ENCODE measurements at regions not wholly inside any gene's neighbourhood (a gene's known extent, or its start where the extent isn't known, plus 50 kb on each side); places are given as distances from the start of the nearest gene placed in this dataset.

GRCh38 chr9:10793306-10793705 is 180.5 kb upstream of the PTPRD start:
- TF ChIP-seq HOXB13 (CRISPR knock-in tag; IDR thresholded peaks at IDR 0.05; ENCODE audit: low read depth), result no peak
- peak; percentile 7 for FAIRE-seq
- POLR2A ChIA-PET, result no interaction called here

GRCh38 chr9:10804486-10804885 is 191.7 kb upstream of the PTPRD start:
- DNase-seq (ENCODE audit: low read depth in 1 of 2, low spot score in 1 of 2), result no peak
- no peak for ATAC-seq
- H3K4me2 ChIP-seq, result no peak overlapping the region
- H3K4me3 ChIP-seq, result no peak overlapping the region
- CTCF ChIA-PET, result no interaction called here
- TF ChIP-seq E2F6 (IDR thresholded peaks at IDR 0.05; ENCODE audit: borderline replicate concordance, low read depth) (no peak), RFX5 (IDR thresholded peaks at IDR 0.05) (no peak), MAZ (IDR thresholded peaks at IDR 0.05; ENCODE audit: borderline replicate concordance, low read depth, low read length) (no peak), ZC3H11A (IDR thresholded peaks at IDR 0.05) (no peak), REST (IDR thresholded peaks at IDR 0.05) (no peak), PBX3 (IDR thresholded peaks at IDR 0.05) (no peak), ZNF302 (CRISPR knock-in tag; IDR thresholded peaks at IDR 0.05) (no peak), HMGXB4 (CRISPR knock-in tag; IDR thresholded peaks at IDR 0.05; ENCODE audit: borderline replicate concordance) (no peak), JUN (IDR thresholded peaks at IDR 0.05) (no peak), HDAC2 (IDR thresholded peaks at IDR 0.05) (no peak), CHD4 (IDR thresholded peaks at IDR 0.05; ENCODE audit: borderline replicate concordance) (no peak), FOSL2 (IDR thresholded peaks at IDR 0.05) (no peak), FOSL2 (CRISPR knock-in tag; IDR thresholded peaks at IDR 0.05) (no peak)
- WGBS (ENCODE audit: missing lambda C conversion rate), result 2% methylated on average over 2 of the region's 2 CpGs
- POLR2A ChIA-PET, result no interaction called here
- no peaks in the 10 kb centered on the region; the same call in 2 of the 3 replicates for H3K9me3 ChIP-seq
- no peak for FAIRE-seq
- no peak overlapping the region for H3K27ac ChIP-seq
- H3K4me1 ChIP-seq, result no peaks in the 10 kb centered on the region

More at GRCh38 chr9:10793306-10793705, 180.5 kb upstream of the PTPRD start:
- H3K4me3 ChIP-seq, result no peak overlapping the region
- ATAC-seq (no peak), DNase-seq (ENCODE audit: low read depth in 1 of 2, low spot score in 1 of 2) (no peak)
- CTCF ChIA-PET, result no interaction called here
- WGBS (ENCODE audit: missing lambda C conversion rate), result 0% methylated on average over 1 of the region's 1 CpG
- H3K4me1 ChIP-seq, result no peaks in the 10 kb centered on the region
- no peaks in the 10 kb centered on the region for H3K9me3 ChIP-seq
- no peak overlapping the region for H3K27ac ChIP-seq
- H3K4me2 ChIP-seq, result no peak overlapping the region

GRCh38 chr9:10806868-10807267 is 194.1 kb upstream of the PTPRD start:
- TF ChIP-seq ZFP36 (IDR thresholded peaks at IDR 0.05; ENCODE audit: borderline replicate concordance, partially characterized antibody) (no peak), MAZ (IDR thresholded peaks at IDR 0.05; ENCODE audit: borderline replicate concordance, low read depth, low read length) (no peak), NFE2L2 (conservative IDR thresholded peaks at IDR 0.05; ENCODE audit: low read length) (no peak), EHF (CRISPR knock-in tag; IDR thresholded peaks at IDR 0.05) (no peak), RCOR1 (IDR thresholded peaks at IDR 0.05; ENCODE audit: low read depth, low read length) (no peak), ZNF302 (CRISPR knock-in tag; IDR thresholded peaks at IDR 0.05) (no peak)
- POLR2A ChIA-PET, result no interaction called here
- no peak for FAIRE-seq
- no peak overlapping the region for H3K4me3 ChIP-seq
- no peaks in the 10 kb centered on the region for H3K4me1 ChIP-seq
- CTCF ChIA-PET, result no interaction called here
- no peak overlapping the region for H3K27ac ChIP-seq
- no peaks in the 10 kb centered on the region for H3K9me3 ChIP-seq
- ATAC-seq, result no peak
- DNase-seq (ENCODE audit: low read depth in 1 of 2, low spot score in 1 of 2), result no peak
- no peak overlapping the region for H3K4me2 ChIP-seq
- 4% methylated on average over 3 of the region's 3 CpGs for WGBS (ENCODE audit: missing lambda C conversion rate)

All from A549 (cell line).